Heart left ventricle (tissue), 16 donors: ENCODE measurements at regions not wholly inside any gene's neighbourhood (a gene's known extent, or its start where the extent isn't known, plus 50 kb on each side); places are given as distances from the start of the nearest gene placed in this dataset.

Experiments
- ATAC-seq, 4 donors: fragments of 200-7000 bp; cut with Tn5 transposase; one replicate each; pipeline ENCODE4 v1.9.1; 2020 to 2022; ENCODE audit warnings: moderate library complexity in 4 of 4, mild to moderate bottlenecking in 3 of 4, moderate number of reproducible peaks in 1 of 4
- DNase-seq, 5 donors: peaks; one replicate each; pipeline ENCODE4 v3.0.0-alpha.2; 2020
- H3K27ac ChIP-seq, 12 donors: fragments of 200-600 bp; sonication (generic) in 4 of 12; one replicate each; pipeline versions ENCODE4 v1.5.0 to v1.8.0; 2016 to 2022; ENCODE audit warnings: mild to moderate bottlenecking in 2 of 12
- H3K27me3 ChIP-seq, 9 donors: fragments of 200-600 bp; sonication (generic) in 2 of 9; one replicate each; pipeline versions ENCODE4 v1.5.1 to v1.8.0; 2016 to 2022; ENCODE audit warnings: mild to moderate bottlenecking in 3 of 9
- H3K36me3 ChIP-seq, 9 donors: fragments of 200-600 bp; sonication (generic) in 2 of 9; one replicate each; pipeline versions ENCODE4 v1.5.0 to v1.8.0; 2018 to 2022; ENCODE audit warnings: mild to moderate bottlenecking in 2 of 9
- H3K4me1 ChIP-seq, 12 donors: fragments of 200-600 bp; sonication (generic) in 4 of 12; one replicate each; pipeline versions ENCODE4 v1.5.0 to v1.8.0; 2016 to 2022; ENCODE audit warnings: mild to moderate bottlenecking in 3 of 12
- H3K4me3 ChIP-seq, 12 donors: fragments of 200-600 bp; sonication (generic) in 4 of 12; one replicate each; pipeline versions ENCODE4 v1.5.0 to v1.8.0; 2017 to 2022; ENCODE audit warnings: mild to moderate bottlenecking in 9 of 12, moderate library complexity in 4 of 12
- H3K9me3 ChIP-seq, 12 donors: fragments of 200-600 bp; sonication (generic) in 4 of 12; one replicate each; pipeline versions ENCODE4 v1.5.0 to v1.8.0; 2016 to 2022; ENCODE audit warnings: mild to moderate bottlenecking in 1 of 12
- POLR2A ChIP-seq, 2 donors: fragments of 450-650 bp; IDR thresholded peaks; one replicate each; pipeline ENCODE4 v1.6.1; 2017; ENCODE audit warnings: antibody characterized with exemption in 2 of 2, mild to moderate bottlenecking in 2 of 2, moderate library complexity in 2 of 2
- WGBS, 4 donors: extraction: QIAGEN DNeasy Blood & Tissue Kit in 2 of 4; methylation state at CpG; one replicate each; pipeline versions ENCODE4 v1.1.5 to v1.1.7; 2013 to 2018; 5-methylcytosine and 5-hydroxymethylcytosine counted together
- intact Hi-C, 10 donors: fragments of 100-400 bp; cut with DNase I; formaldehyde crosslinking; loops; one replicate each; pipeline versions ENCODE4 v1.11.1 to v1.14.2; 2022
- TF ChIP-seq, protein P1 (sequence below), 12 donors: fragments of 200-600 bp; sonication (generic) in 4 of 12; IDR thresholded peaks; one replicate each; pipeline versions ENCODE4 v1.5.0 to v1.8.0; 2018 to 2022; ENCODE audit warnings: antibody characterized with exemption in 12 of 12, mild to moderate bottlenecking in 5 of 12
- donor health status: ischemic (EF 13 %, LVEDD 7.1; RV severe dilation, severe dysfunction).
- donor health status: healthy with polysubstance abuse.
- donor health status: DM: no; HTN: yes; CAD: no.
- donor health status: DM: no; HTN: no; CAD: no.
- donor health status: ischemic (EF 25% LVEDD 6.9; RV normal size, moderate dysfunction).
- donor health status: ischemic (EF 25% LVEDD 5.7; RV mildly dilated, moderate dysfunction).
- donor health status: healthy.
- donor health status: DM: yes; HTN: yes; CAD: no.
- donor health status: ischemic (EF 35%, LVEDD 5.7; RV mildly dilated, moderate dysfunction).
- donor health status: nonischemic (EF 11% LVEDD 7.7; RV severe dilation, severe dysfunction).
- donor health status: DM: yes; HTN: yes; CAD: no.
- donor health status: PGD.
- donor health status: ischemic (EF 29% LVEDD 5.4; RV normal size, mild dysfunction).
- donor health status: nonischemic (EF 23%, LVEDD 6.1; RV moderate dilation, normal function).

DNA sequence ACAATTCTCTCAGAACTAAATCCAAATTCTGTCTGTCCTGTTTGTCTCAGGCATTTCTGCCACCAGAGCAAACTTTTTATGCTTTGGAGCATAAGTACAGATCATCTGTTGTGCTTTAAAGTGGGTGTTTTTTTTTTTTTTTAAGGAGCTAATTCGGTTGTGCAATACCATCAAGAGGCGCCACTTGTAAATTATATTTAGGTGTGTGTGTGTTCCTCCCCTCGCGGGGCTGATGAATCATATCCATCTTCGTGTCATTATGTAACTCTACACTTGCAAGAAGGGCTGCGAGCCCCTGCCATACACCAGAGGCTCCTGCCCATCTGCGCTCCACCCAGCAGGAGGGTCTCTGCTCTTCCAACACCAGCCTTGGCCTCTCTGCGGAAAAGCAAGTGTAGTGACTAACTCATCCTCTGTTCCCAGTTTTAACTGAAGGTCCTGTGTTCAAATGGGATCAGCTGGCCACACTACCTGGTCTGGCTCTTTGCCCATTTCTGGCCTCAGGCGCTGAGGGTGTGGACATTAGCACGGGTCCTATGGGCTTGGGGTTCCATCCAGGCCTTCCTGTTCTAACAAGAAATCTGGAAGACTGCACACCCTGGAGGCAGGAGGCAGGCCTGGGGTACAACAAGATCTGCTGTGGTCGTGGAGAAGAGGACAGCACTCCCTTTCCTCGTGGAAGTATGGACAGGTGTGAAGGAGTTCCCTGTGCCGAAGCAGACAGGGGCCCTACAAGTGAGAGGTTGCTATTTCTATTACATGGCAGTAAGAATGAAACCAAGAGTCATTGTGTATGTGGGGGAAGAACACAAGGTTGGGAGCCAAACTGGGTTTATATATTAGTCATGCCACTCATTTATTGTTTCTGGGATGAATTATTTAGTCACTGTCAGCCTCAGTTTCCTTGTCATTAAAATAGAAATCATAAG, 96.1 kb upstream of the MBNL2 start:
- Histone ChIP-seq H3K27me3 (no peaks in the 10 kb centered on the region), H3K36me3 (no peaks in the 10 kb centered on the region), H3K27ac (peak overlapping the region in 4 of 12 donors; percentile 14 to 67 (median 44)), H3K9me3 (no peaks in the 10 kb centered on the region), H3K4me3 (peak overlapping the region in 2 of 12 donors; percentile 4 to 11), H3K4me1 (peaks cover 0 to 34% (median 18%) of the 10 kb centered on the region in 12 donors)
- intact Hi-C loops = loop anchor here in 1 of 10 donors (5.0 kb wide), 1 partner anchor 76 kb away; no protein-coding TSS in a partner anchor
- DNase-seq (peak in 2 of 5 donors; percentile 42 to 51), ATAC-seq (peak; percentile 64 to 90 (median 83))
- no peak for TF ChIP-seq POLR2A (IDR thresholded peaks at IDR 0.05)
- TF ChIP-seq, protein P1, sequence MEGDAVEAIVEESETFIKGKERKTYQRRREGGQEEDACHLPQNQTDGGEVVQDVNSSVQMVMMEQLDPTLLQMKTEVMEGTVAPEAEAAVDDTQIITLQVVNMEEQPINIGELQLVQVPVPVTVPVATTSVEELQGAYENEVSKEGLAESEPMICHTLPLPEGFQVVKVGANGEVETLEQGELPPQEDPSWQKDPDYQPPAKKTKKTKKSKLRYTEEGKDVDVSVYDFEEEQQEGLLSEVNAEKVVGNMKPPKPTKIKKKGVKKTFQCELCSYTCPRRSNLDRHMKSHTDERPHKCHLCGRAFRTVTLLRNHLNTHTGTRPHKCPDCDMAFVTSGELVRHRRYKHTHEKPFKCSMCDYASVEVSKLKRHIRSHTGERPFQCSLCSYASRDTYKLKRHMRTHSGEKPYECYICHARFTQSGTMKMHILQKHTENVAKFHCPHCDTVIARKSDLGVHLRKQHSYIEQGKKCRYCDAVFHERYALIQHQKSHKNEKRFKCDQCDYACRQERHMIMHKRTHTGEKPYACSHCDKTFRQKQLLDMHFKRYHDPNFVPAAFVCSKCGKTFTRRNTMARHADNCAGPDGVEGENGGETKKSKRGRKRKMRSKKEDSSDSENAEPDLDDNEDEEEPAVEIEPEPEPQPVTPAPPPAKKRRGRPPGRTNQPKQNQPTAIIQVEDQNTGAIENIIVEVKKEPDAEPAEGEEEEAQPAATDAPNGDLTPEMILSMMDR (IDR thresholded peaks at IDR 0.05) = peak in 1 of 12 donors; percentile 10
- WGBS, 4 donors = 65 to 70% (median 67%) methylated on average over 13 of the region's 13 CpGs

DNA sequence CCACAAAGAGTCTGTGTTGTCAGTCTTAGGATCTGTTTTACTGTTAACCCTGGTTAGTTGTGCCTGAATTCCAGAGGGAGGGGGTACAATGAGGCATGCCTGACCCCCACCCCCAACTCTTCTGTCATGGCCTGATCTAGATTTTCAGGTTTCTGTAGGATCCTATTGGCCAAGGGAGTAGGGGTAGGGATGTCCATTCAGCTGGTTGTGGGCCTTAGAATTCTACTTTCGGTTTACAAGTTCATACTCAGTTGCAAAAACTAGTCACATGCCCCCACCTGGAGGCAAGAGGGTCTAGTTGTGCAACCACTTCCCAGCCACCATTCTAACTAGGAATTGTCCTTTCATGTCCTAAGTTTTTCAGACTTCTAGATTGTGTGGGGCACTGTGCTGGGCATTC, 94.3 kb upstream of the MBNL2 start:
- no peaks in the 10 kb centered on the region for H3K36me3 ChIP-seq
- H3K9me3 ChIP-seq = no peaks in the 10 kb centered on the region
- H3K27me3 ChIP-seq = no peaks in the 10 kb centered on the region
- intact Hi-C loops = loop anchor here in 1 of 10 donors (5.0 kb wide), 1 partner anchor 74 kb away; no protein-coding TSS in a partner anchor
- WGBS, 4 donors = 83 to 96% (median 89%) methylated on average over 1 of the region's 1 CpG
- DNase-seq (no peak), ATAC-seq (no peak)
- H3K27ac ChIP-seq = no peak overlapping the region
- no peak overlapping the region for H3K4me3 ChIP-seq
- H3K4me1 ChIP-seq = peaks cover 0 to 22% (median 18%) of the 10 kb centered on the region in 12 donors
- TF ChIP-seq, protein P1 (IDR thresholded peaks at IDR 0.05) = no peak
- no peak for TF ChIP-seq POLR2A (IDR thresholded peaks at IDR 0.05)

GRCh38 chr13:97130190-97130589, 91.9 kb upstream of the MBNL2 start:
- DNase-seq (no peak), ATAC-seq (no peak)
- intact Hi-C loops = no loop called here
- peaks cover 0 to 15% (median 10%) of the 10 kb centered on the region in 12 donors for H3K4me1 ChIP-seq
- no peak overlapping the region for H3K4me3 ChIP-seq
- WGBS, 4 donors = 81 to 89% (median 89%) methylated on average over 1 of the region's 1 CpG
- TF ChIP-seq, protein P1 (IDR thresholded peaks at IDR 0.05) = no peak
- TF ChIP-seq POLR2A (IDR thresholded peaks at IDR 0.05) = no peak
- no peaks in the 10 kb centered on the region for H3K36me3 ChIP-seq
- no peak overlapping the region for H3K27ac ChIP-seq
- H3K9me3 ChIP-seq = no peaks in the 10 kb centered on the region
- H3K27me3 ChIP-seq = no peaks in the 10 kb centered on the region

GRCh38 chr13:97131447-97131846, 90.7 kb upstream of the MBNL2 start:
- ATAC-seq (no peak), DNase-seq (no peak)
- WGBS, 4 donors = 91 to 93% (median 92%) methylated on average over 4 of the region's 4 CpGs
- no peak overlapping the region for H3K27ac ChIP-seq
- H3K27me3 ChIP-seq = no peaks in the 10 kb centered on the region
- no peak for TF ChIP-seq POLR2A (IDR thresholded peaks at IDR 0.05)
- TF ChIP-seq, protein P1 (IDR thresholded peaks at IDR 0.05) = no peak
- peaks cover 0 to 2% (median 0%) of the 10 kb centered on the region in 12 donors for H3K4me1 ChIP-seq
- H3K4me3 ChIP-seq = no peak overlapping the region
- no peaks in the 10 kb centered on the region for H3K9me3 ChIP-seq
- H3K36me3 ChIP-seq = no peaks in the 10 kb centered on the region
- intact Hi-C loops = no loop called here
